Pons (tissue), 1 donor: ENCODE measurements at regions not wholly inside any gene's neighbourhood (a gene's known extent, or its start where the extent isn't known, plus 50 kb on each side); places are given as distances from the start of the nearest gene placed in this dataset.
"Not testable (repeated sequence)": the region's sequence is repeated elsewhere in the genome, so short reads cannot be mapped to it uniquely, and the experiment has no call there.

Experiments used
- DNase-seq: peaks from one replicate; pipeline ENCODE4 v3.0.0-alpha.2; 2016; ENCODE audit warnings: low spot score

- no peak for DNase-seq
Observed at GRCh38 chr3:158882445-158882844, 80.6 kb downstream of the MFSD1 start.

DNA sequence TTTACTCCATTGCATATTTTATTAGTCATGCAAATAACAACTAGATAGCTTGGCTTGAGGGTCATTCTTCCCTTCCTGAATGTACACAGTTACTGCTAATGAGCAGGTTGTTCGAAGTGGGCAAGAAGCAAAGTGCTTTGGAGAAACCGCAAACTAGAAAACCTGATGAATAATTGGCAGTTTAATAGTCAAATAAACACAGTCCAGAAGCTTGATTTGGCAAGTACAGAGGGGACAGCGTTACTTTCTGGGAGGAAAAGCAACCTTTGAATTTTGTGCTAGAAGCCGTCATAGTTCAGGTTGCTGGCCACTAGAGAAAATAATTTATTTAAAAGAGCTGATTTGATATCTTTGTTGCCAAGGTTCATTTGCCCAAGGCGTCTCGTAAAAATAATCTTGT lies 94.9 kb downstream of the MFSD1 start:
- no peak for DNase-seq

DNA sequence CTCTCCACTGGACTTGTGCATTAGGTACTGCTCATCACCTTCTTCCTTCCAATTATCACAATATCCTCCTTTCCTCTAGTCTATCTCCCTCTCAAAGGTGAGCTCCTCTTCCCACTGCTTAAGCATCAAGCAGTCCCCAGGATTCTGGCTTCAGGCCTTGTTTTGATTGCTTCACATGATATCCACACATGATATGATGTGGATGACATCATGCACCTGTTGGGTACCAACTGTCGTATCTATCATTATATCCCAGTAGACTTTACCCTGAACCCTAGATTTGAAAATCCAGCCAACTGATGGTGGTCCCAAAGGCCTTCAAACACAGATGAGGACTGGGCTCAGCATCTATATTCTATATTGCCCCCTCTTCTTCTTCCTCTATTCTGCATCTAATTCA lies 104.9 kb downstream of the MFSD1 start:
- no peak for DNase-seq

DNA sequence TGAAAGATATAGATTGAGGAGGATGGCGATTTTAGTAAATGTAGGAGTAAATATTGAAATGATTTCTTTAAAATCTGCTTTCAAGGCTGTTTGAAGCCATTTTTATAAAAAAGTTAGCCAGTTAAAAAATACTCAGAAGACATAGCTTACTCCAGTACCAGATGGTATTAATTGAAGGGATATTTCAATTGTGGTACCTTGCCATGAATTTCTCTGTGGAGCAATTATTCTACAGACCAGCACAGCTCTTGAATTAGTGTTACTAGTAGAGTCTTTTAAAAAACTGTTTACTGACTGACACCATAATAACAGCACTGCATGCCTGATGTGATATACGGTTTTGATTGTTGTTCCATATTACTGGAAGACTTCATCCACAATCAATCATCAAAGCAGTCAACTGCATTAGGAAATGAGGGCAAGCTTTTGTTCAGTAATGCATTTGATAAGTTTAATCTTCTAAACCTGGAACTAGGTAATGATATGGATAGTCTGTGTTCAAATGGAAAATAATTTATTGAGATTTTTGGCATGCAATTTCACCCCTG lies 106.4 kb downstream of the MFSD1 start:
- DNase-seq: no peak

- no peak for DNase-seq
Observed at GRCh38 chr3:158909870-158910269, 108.0 kb downstream of the MFSD1 start.

GRCh38 chr3:158911586-158911985 lies 109.7 kb downstream of the MFSD1 start:
- no peak for DNase-seq

GRCh38 chr3:158912188-158912587 lies 110.3 kb downstream of the MFSD1 start:
- DNase-seq: no peak

GRCh38 chr3:158912621-158913020 lies 110.8 kb downstream of the MFSD1 start:
- no peak for DNase-seq

DNA sequence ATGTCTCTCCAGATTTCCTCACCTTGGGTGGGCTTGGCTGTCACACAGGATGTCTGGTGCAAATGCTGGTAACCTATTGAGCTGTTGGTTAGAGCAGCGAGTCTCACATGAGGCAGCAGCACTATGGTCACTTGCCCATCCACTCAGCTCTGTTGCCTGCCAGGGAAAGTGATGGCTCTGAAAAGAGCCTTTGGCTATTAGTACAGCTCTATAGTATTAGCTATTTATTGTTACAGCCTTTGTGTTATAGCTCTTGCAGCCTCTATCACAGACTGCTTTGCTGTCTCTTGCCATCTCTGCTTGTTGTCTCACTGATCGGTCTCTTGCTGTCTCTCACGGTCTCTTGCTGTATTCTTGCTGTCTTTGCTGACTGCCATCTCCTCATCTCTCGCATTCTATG lies 114.3 kb downstream of the MFSD1 start:
- DNase-seq: no peak

DNA sequence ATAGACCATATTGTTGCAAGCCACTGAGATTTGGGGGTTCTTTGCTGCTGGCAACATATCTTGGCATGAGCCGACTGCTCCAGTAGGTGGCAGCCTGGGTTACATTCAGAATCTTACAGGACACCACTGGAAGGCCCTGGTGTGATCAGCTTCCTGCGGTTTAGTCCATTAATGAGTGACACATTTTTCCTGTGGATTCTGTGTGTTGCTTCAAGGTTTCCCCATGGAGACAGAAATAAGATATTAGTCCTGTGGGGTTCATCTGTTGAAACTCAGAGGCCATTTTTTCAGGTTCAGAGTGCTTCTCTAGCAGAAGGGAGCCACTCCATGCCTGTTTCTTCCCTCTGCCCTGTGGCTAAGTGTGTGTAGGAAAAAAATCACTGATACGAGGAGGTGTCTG lies 116.2 kb downstream of the MFSD1 start:
- DNase-seq: peak; percentile 66

DNA sequence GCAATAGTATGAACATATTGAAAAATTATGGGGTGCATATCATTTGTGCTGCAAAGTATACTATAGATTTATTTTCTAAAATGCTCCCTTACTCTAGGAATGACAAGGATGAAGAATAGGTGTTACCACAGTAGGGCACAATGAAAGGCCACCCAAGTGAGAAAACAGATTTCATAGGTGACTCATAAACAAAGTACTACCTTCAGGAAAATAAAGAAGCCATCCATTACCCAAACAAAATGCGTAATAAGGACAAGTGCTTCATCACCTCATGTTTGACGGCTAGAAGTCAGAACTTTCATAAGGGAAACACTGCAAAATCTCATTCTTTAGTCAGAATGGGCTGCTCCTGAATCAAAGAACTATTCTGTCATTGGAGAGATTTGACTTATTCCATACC lies 116.6 kb downstream of the MFSD1 start:
- DNase-seq: no peak

DNA sequence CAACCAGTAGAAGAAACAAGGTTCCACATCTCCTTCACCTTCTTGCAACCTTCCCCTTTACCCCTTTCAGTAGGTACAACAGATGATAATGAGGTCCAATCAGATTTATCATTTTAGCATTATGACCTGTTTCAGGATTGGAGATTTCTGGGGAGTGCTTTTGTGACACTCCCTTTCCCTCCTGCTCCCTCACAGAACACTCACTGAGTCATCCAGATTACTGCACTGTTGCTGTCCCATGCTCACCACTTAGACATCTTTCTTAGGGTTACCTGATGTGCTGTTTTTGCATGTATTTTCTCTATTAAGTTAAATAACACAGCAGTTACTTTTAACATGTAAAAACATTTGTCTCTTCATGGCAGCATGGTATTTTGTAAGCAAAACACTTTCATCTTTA lies 118.5 kb downstream of the MFSD1 start:
- no peak for DNase-seq

DNA sequence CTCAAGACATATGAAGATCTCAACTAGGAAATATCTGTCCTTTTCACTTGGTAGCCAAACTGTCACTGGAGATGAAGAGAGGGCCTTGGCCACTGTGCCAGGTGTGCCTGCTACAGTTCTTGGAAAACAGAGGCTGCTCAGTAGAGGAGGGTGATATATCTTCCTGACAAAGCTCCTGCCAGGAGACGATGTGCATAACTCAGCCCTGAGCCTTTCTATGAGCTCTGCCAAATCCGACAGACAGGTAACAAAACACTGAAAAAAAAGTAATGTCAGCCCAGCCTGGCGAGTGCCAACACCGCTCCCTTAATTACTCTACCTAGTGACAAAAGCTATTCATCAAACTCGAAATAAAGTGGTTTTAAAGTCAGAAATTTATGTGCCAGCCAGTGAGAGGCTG lies 123.2 kb downstream of the MFSD1 start:
- DNase-seq: peak; percentile 3

DNA sequence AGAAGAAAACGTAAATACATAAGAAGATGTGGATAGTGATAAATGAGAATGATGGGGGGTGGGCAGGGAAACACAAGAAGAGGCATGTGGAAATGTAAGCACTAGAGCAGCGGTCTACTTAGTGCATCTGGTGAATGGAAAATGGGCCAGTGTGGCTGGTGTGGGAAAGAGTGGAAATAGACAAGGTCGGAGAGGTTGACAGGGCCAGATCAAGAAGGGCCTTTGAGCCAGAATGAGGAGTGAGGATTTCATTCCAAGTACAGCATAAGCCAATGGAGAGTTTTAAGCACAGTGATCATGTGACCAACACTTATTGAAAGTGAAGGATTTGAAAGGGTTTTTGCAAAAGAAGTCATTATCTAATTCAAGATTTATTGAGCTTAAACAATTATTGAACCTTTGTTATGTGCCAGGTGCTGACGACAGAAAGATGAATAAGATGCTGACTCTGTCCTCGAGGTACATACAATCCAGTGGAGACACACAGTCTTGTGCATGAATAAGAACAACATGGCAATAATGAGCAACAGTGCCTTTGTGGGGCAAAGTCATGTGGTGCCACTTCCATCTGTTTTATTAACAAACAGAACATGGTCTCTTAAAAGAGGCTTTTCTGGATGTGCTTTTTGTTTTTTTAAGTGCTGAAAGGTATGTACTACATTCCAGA lies 124.1 kb downstream of the MFSD1 start:
- DNase-seq: no peak

DNA sequence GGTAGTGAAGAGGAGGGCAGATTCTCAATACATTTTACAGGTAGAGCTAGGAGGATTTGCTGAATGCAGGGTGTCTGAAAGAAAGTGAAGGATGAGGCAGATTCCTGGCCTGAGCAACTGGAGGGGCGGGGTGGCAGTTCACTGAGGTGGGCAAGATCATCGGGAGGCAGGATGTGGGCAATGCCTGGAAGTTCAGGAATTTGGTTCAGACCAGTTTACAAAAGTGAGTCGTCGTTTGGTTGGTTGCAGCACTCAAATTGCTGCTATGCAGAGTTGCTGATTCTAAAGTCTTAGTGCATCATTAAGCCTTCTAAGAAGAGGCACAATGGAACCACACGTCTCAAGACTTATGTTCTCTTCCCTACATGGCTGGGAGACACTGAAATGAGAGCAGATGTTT lies 134.0 kb downstream of the MFSD1 start:
- DNase-seq: no peak

DNA sequence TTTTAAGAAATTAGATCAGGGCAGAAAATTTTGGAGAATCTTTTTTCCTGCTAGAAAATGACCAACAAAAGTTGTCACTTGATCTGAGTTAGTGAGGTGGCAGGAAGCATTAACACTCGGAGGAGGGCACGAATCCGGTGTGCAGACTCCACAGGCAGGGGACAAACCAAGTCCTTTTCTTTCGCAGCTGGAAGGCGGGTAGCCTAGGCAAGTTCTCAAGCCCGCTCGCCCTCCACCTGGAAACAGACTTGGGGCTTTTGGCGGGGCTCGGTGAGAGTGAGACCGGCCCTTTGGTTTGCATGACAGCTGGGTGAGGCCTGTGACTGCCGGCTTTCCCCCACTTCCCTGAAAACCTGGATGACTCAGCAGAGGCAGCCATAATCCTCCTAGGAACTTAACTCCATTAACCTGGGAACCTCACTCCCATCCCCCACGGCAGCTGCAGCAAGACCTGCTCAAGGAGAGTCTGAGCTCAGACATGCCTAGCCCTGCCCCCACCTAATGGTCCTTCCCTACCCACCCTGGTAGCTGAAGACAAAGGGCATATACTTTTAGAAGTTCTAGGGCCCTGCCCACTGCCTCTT lies 134.8 kb downstream of the MFSD1 start:
- DNase-seq: no peak

GRCh38 chr3:158950178-158950901 lies 148.5 kb downstream of the MFSD1 start:
- no peak for DNase-seq

GRCh38 chr3:158953131-158953530 lies 151.3 kb downstream of the MFSD1 start:
- no peak for DNase-seq

DNA sequence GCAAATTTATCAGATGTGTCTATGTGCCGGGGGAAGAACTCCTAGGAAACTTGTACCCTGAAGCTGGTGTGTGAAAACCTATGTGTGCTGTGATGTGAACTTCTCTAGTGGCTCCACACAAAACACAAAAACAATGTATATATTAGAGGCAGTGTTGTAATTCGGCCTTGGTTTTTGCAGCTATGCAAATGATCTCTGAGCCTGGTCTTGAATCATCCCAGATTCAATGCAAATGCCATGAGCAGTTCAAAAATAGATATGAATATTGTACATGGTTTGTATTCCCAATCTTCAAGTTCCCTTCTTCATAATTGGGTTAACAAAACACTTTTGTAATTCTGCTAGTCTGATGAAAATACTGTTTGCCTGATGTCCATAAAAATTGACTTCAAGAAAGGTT lies 152.6 kb downstream of the MFSD1 start:
- no peak for DNase-seq

- not testable (repeated sequence) for DNase-seq
Observed at GRCh38 chr3:158957777-158958176, 155.9 kb downstream of the MFSD1 start.

- DNase-seq: no peak
Observed at GRCh38 chr3:158958873-158959272, 157.0 kb downstream of the MFSD1 start.

GRCh38 chr3:158961471-158961870 lies 159.6 kb downstream of the MFSD1 start:
- DNase-seq: no peak

GRCh38 chr3:158961911-158962310 lies 160.1 kb downstream of the MFSD1 start:
- DNase-seq: no peak
